HG03439 (cell line): ENCODE measurements at regions not wholly inside any gene's neighbourhood (a gene's known extent, or its start where the extent isn't known, plus 50 kb on each side); places are given as distances from the start of the nearest gene placed in this dataset.
"Not testable (repeated sequence)": the region's sequence is repeated elsewhere in the genome, so short reads cannot be mapped to it uniquely, and the experiment has no call there.

ENCODE experiments used
- ATAC-seq: cut with Tn5 transposase; IDR thresholded peaks from one replicate; pipeline ENCODE4 v1.9.1; 2021; ENCODE audit warnings: mild to moderate bottlenecking, moderate library complexity; ENCODE audit not compliant: unreplicated experiment

DNA sequence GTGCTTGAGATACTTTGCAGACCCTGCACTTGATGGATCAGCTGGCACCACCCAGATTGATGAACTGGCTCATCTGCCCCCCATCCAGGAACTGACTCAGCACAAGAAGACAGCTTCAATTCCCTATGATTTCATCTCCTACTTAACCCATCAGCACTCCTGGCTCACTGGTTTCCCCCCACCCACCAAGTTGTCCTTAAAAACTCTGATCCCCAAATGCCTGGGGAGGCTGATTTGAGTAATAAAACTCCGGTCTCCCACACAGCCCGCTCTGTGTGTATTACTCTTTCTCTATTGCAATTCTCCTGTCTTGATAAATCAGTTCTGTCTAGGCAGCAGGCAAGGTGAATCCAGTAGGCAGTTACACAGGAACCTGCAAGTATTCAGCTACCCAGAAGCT is 102.1 kb upstream of the TMTC4 start:
- ATAC-seq: not testable (repeated sequence)

DNA sequence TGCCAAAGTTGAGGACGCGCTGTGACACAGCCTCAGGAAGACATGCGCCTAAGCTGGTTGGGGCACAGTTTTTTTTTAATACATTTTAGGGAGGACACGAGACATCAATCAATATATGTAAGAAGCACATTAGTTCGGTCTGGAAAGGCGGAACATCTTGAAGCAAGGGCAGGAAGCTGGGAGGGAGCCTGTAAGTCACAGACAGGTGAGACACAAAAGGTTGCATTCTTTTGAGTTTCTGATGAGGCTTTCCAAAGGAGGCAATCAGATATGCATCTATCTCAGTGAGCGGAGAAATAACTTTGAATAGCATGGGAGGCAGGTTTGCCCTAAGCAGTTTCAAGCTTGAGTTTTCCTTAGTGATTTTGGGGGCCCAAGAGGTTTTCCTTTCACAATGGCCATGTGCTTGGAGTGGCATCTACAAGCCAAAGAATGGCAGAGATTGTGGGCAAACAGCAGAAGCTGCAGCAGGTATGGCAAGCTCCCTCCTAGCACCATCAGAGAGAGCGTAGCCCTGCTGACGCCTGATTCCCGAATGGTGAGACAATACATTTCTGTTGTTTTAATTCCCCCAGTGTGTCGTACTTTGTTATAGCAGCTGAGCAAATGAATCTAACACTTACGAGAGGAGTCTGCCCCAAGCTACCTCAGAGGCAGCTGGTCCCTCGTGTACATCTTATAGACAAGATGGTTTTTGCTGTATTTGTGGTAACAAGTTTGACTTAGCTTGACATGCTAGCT is 99.5 kb upstream of the TMTC4 start:
- no peak for ATAC-seq

DNA sequence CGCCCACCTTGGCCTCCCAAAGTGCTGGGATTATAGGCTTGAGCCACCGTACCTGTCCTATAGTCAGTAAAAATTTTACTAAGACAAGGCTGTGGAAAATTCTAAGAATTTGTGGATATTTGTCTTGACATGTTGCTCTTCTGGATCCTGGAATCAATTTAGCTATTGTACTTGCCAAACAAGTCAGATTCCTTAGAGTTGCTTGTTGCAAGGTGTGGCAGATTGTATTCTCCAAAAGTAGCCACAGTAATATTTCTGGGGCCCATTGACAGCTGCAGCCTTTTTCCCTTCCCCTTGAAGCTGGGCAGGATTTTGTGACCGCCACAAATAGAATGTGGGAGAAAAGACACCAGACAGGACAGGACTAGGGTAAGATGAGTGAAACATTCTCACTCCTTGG is 98.8 kb upstream of the TMTC4 start:
- no peak for ATAC-seq

DNA sequence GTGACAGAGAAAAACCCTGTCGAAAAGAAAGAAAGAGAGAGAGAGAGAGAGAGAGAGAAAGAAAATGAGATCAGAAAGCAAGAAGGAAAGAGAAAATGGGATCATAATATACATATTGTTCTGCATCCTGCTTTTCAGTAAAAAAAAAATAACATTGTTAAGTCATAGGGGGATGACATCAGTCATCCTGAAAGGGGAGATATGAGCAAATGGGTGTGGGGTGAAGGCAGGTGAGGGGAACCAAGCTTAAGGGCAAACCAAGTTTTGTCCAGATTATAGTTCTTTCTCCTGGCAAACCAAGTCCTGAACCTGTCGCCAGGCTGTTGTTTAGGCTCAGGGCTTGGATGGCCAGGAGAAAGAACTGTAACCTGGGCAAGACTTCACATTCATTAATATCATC is 92.6 kb upstream of the TMTC4 start:
- no peak for ATAC-seq

GRCh38 chr13:100766570-100766969 is 92.0 kb upstream of the TMTC4 start:
- not testable (repeated sequence) for ATAC-seq

- no peak for ATAC-seq
These were observed 90.3 kb upstream of the TMTC4 start for GRCh38 chr13:100764937-100765336.

DNA sequence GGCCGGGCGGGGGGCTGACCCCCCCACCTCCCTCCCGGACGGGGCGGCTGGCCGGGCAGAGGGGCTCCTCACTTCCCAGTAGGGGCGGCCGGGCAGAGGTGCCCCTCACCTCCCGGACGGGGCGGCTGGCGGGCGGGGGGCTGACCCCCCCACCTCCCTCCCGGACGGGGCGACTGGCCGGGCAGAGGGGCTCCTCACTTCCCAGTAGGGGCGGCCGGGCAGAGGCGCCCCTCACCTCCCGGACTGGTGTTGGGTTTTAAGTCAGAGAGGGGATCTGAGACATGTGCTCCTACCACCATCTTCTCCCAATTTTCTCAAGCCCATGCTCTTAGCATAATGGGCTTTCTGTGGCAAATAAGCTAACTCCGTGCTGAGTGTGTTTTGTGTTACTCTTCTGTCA is 87.5 kb upstream of the TMTC4 start:
- not testable (repeated sequence) for ATAC-seq

DNA sequence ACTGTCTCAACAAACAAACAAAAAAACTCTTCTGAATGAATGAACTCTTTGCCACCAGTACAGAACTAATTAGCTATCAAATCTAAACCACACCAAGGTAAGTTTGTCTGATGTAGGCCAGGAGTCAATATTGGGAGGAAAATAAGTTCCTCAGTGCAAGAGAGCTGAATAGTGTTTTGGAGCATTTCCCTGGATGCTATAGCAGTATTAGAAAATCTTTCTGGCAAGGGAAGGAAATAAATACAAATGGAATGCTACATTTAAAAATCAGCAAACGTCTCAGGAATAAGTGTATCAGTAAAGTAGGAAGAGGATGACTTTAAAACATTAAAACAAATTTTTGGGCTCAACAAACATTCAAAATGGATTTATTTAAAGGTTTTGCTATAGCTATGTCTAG is 81.3 kb upstream of the TMTC4 start:
- no peak for ATAC-seq

DNA sequence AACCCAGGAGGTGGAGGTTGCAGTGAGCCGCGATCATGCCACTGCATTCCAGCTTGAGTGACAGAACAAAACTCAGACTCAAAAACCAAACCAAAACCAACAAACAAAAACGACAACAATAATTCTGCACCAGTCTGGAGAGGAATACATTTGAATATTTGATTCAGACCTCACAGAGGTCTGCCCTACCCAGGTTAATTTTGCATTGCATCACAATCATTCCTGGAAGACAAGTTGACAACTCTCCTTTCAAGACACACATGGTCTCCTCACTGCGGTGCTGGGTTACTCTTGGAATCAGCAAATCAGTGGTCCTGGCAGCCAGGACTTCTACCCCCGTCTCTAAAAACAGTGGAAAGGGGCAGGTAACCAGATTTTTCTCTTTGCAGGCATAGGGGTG is 79.9 kb upstream of the TMTC4 start:
- no peak for ATAC-seq

- ATAC-seq: no peak
These were observed 78.8 kb upstream of the TMTC4 start for GRCh38 chr13:100753376-100753775.

GRCh38 chr13:100751826-100752225 is 77.2 kb upstream of the TMTC4 start:
- no peak for ATAC-seq

DNA sequence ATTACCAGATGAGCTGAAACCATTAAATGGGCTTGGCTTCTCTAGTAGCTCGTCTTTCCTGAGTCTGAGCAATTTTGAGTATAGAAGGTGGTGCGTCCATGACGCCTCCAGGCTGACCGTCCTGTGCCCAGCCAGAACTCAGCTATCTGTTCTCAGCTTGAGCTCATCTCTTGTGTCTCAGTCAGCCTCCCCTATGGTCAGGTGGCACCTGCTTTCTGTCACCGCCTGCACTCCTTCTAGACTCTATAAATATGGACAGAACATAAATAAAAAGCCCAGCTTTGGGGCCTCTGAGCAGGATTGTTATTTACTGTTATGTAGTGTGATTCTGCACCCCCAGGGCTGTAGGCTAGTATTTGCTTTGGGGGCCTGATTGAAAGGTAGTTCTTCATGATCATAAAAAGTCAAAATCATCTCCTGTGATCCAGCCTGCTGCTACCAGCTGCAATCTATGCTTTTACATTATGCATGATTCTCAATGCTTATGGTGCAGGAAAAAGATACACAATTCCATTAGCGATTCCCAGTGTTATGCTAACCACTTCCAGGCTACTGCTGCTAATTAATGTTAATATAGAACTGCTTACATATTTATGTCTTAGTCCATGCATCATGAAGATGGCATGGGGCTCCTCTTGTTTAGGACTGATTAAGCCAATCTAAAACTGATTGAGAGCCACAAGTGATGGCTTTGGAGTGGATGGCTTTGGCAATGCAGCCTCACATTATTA is 72.5 kb upstream of the TMTC4 start:
- no peak for ATAC-seq

GRCh38 chr13:100738176-100738855 is 63.7 kb upstream of the TMTC4 start:
- no peak for ATAC-seq

DNA sequence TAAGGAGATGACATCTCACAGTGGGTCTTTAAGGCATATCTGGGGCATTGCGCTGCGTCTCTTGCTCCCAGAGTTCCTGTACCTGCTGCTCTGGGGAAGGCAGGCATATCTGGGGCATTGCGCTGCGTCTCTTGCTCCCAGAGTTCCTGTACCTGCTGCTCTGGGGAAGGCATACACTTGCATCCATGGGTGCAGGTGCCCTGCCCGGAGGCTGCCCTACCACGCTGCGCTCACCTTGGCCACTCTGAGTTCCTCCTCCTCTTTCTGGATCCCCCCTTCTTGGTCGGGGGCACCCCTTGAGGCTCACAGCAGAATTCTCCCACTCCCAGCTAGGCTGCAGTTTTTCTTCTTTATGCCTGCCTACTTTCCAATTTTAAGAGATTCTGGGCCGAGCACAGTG is 60.9 kb upstream of the TMTC4 start:
- no peak for ATAC-seq

DNA sequence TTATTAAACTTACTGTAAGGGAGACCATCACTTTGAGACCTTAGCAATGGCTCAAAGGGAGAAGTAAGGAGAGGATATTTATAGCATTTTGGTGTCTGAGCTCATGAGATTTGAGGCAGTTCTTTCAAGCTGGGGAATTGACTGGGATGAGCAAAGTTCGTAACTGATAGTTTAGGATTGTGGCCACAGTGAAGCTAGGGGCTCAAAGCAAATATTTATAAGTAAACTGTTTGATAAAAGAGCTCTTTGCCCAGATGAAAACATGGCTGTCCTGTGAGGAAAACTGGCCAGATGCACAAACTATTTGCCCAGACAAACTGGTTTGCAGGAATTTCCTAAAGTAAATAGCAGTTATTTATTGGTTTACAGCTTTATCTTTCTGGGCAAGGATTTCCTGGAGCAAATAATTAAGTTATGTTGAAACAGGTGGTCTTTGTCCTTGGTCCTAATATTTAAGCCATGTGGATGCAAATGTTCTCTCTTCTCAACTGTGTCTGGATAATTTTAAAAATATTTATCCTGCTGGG is 59.7 kb upstream of the TMTC4 start:
- ATAC-seq: no peak

- ATAC-seq: no peak
These were observed 58.7 kb upstream of the TMTC4 start for GRCh38 chr13:100733261-100733660.

GRCh38 chr13:100728201-100728600 is 53.6 kb upstream of the TMTC4 start:
- ATAC-seq: no peak

- no peak for ATAC-seq
These were observed 50.9 kb upstream of the TMTC4 start for GRCh38 chr13:100725472-100725871.

- ATAC-seq: no peak
These were observed 50.0 kb upstream of the TMTC4 start for GRCh38 chr13:100724568-100724967.
